MCF 10A (cell line): ENCODE measurements at regions not wholly inside any gene's neighbourhood (a gene's known extent, or its start where the extent isn't known, plus 50 kb on each side); places are given as distances from the start of the nearest gene placed in this dataset.

Experiments
- BruUV-seq: library from RNA; stranded (reverse); fragments of 400-500 nt; replicated peaks from 2 replicates; lab custom pipeline; 2021; lab: Mats Ljungman, UMichigan
- CTCF ChIA-PET: fragments of 300-600 bp; sonication (Branson Sonifier 250); formaldehyde crosslinking; extraction: SDS; loops from one replicate; lab custom pipeline; 2021; ENCODE audit warnings: antibody characterized with exemption, inconsistent platforms; lab: Yijun Ruan, JAX
- POLR2A ChIA-PET: fragments of 300-600, 350-650 bp; sonication (Branson Sonifier 250); formaldehyde crosslinking; extraction: SDS; loops from one replicate; lab custom pipeline; 2020; ENCODE audit warnings: antibody characterized with exemption, inconsistent platforms; lab: Yijun Ruan, JAX
- DNase-seq: peaks from one replicate; pipeline ENCODE4 v3.0.0-alpha.2; 2018; ENCODE audit not compliant: unreplicated experiment
- H3K27ac Mint-ChIP-seq: one replicate; pipeline ENCODE4 v1.8.0; 2022; ENCODE audit warnings: mild to moderate bottlenecking, low read depth, mixed read lengths; ENCODE audit not compliant: unreplicated experiment
- H3K27me3 Mint-ChIP-seq: one replicate; pipeline ENCODE4 v1.8.0; 2022; ENCODE audit warnings: mixed read lengths; ENCODE audit not compliant: insufficient read depth, unreplicated experiment
- H3K36me3 Mint-ChIP-seq: one replicate; pipeline ENCODE4 v1.8.0; 2022; ENCODE audit warnings: mild to moderate bottlenecking, moderate library complexity, mixed read lengths; ENCODE audit not compliant: insufficient read depth, unreplicated experiment
- H3K4me1 Mint-ChIP-seq: one replicate; pipeline ENCODE4 v1.8.0; 2022; ENCODE audit warnings: mixed read lengths; ENCODE audit not compliant: insufficient read depth, unreplicated experiment
- H3K4me3 Mint-ChIP-seq: one replicate; pipeline ENCODE4 v1.8.0; 2022; ENCODE audit warnings: mild to moderate bottlenecking, moderate library complexity, mixed read lengths; ENCODE audit not compliant: unreplicated experiment
- H3K9me3 Mint-ChIP-seq: one replicate; pipeline ENCODE4 v1.8.0; 2022; ENCODE audit warnings: mixed read lengths; ENCODE audit not compliant: unreplicated experiment
- intact Hi-C: fragments of 100-400 bp; cut with micrococcal nuclease; formaldehyde crosslinking; loops from 2 replicates; pipeline ENCODE4 v1.14.1; 2022
- TF ChIP-seq, protein P1 (sequence below): fragments of 200-600 bp; IDR thresholded peaks from one replicate; pipeline ENCODE4 v1.8.0; 2022; ENCODE audit warnings: antibody characterized with exemption, mild to moderate bottlenecking; ENCODE audit not compliant: unreplicated experiment

- H3K4me3 Mint-ChIP-seq, result no peak overlapping the region
- H3K4me1 Mint-ChIP-seq, result no peaks in the 10 kb centered on the region
- ChIA-PET POLR2A (no interaction called here), CTCF (no interaction called here)
- H3K27ac Mint-ChIP-seq, result no peak overlapping the region
- intact Hi-C loops, result no loop called here
- H3K27me3 Mint-ChIP-seq, result no peaks in the 10 kb centered on the region
- BruUV-seq, result no TSS peak
- no peaks in the 10 kb centered on the region for H3K9me3 Mint-ChIP-seq
- peaks cover 6% of the 10 kb centered on the region for H3K36me3 Mint-ChIP-seq
- no peak for DNase-seq
- TF ChIP-seq, protein P1, sequence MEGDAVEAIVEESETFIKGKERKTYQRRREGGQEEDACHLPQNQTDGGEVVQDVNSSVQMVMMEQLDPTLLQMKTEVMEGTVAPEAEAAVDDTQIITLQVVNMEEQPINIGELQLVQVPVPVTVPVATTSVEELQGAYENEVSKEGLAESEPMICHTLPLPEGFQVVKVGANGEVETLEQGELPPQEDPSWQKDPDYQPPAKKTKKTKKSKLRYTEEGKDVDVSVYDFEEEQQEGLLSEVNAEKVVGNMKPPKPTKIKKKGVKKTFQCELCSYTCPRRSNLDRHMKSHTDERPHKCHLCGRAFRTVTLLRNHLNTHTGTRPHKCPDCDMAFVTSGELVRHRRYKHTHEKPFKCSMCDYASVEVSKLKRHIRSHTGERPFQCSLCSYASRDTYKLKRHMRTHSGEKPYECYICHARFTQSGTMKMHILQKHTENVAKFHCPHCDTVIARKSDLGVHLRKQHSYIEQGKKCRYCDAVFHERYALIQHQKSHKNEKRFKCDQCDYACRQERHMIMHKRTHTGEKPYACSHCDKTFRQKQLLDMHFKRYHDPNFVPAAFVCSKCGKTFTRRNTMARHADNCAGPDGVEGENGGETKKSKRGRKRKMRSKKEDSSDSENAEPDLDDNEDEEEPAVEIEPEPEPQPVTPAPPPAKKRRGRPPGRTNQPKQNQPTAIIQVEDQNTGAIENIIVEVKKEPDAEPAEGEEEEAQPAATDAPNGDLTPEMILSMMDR, result no peak
Measured at GRCh38 chr2:8098476-8099266, 583.2 kb upstream of the ID2 start.

GRCh38 chr2:8099267-8099582 lies 582.6 kb upstream of the ID2 start:
- H3K27me3 Mint-ChIP-seq, result no peaks in the 10 kb centered on the region
- BruUV-seq, result no TSS peak
- no peaks in the 10 kb centered on the region for H3K9me3 Mint-ChIP-seq
- peaks cover 3% of the 10 kb centered on the region for H3K36me3 Mint-ChIP-seq
- intact Hi-C loops, result no loop called here
- TF ChIP-seq, protein P1, result no peak
- no peaks in the 10 kb centered on the region for H3K4me1 Mint-ChIP-seq
- POLR2A ChIA-PET, result no interaction called here
- CTCF ChIA-PET, result no interaction called here
- no peak overlapping the region for H3K4me3 Mint-ChIP-seq
- H3K27ac Mint-ChIP-seq, result no peak overlapping the region
- DNase-seq, result no peak

DNA sequence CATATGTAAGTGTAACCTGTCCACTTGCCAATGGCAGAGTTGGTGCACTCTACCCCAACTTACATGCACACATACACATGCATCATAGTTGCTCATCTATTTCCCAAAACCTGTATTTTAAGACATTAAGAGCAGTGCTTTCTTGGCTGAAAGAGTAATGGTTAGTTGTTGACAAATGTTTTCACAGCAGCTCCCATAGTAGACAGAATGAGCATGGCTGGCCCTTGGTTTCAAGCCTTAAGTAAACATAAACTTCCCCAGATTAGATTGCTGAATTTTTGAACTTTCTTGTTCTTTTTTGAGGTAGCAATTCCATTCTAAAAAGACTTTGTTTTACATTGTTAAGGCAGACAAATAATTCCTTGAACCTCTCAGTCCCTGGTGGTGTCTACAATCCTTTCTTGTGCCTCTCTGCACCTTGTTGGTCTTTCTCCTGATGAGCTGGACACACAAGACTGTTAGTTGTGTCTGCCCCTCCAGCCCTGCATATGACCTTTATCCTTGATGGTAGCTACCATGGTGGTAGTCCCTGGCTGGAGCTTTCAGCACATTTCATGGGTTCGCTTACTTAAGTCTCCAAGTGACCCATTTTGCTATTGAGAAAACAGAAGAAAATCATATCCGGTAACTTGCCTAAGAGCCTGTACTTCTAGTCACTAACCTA lies 580.1 kb upstream of the ID2 start:
- BruUV-seq, result no TSS peak
- CTCF ChIA-PET, result no interaction called here
- intact Hi-C loops, result no loop called here
- H3K9me3 Mint-ChIP-seq, result peaks cover 8% of the 10 kb centered on the region
- TF ChIP-seq, protein P1, result no peak
- no peaks in the 10 kb centered on the region for H3K4me1 Mint-ChIP-seq
- no peak for DNase-seq
- no peaks in the 10 kb centered on the region for H3K27me3 Mint-ChIP-seq
- no peak overlapping the region for H3K4me3 Mint-ChIP-seq
- H3K36me3 Mint-ChIP-seq, result no peaks in the 10 kb centered on the region
- POLR2A ChIA-PET, result no interaction called here
- H3K27ac Mint-ChIP-seq, result no peak overlapping the region

- DNase-seq, result no peak
- Mint-ChIP-seq H3K4me1 (no peaks in the 10 kb centered on the region), H3K27me3 (no peaks in the 10 kb centered on the region), H3K4me3 (no peak overlapping the region), H3K36me3 (no peaks in the 10 kb centered on the region), H3K27ac (no peak overlapping the region), H3K9me3 (peaks cover 8% of the 10 kb centered on the region)
- intact Hi-C loops, result no loop called here
- ChIA-PET CTCF (no interaction called here), POLR2A (no interaction called here)
- no TSS peak for BruUV-seq
- TF ChIP-seq, protein P1, result no peak
Measured at GRCh38 chr2:8102470-8102869, 579.4 kb upstream of the ID2 start.
